Heart right ventricle (tissue), 16 donors: ENCODE measurements at regions not wholly inside any gene's neighbourhood (a gene's known extent, or its start where the extent isn't known, plus 50 kb on each side); places are given as distances from the start of the nearest gene placed in this dataset.
"Not testable (repeated sequence)": the region's sequence is repeated elsewhere in the genome, so short reads cannot be mapped to it uniquely, and the experiment has no call there.

Source experiments
- ATAC-seq, 8 donors: fragments of 200-7000 bp; cut with Tn5 transposase; one replicate each; pipeline ENCODE4 v1.9.1; 2020; ENCODE audit warnings: mild to moderate bottlenecking in 8 of 8, moderate library complexity in 8 of 8, moderate number of reproducible peaks in 1 of 8
- DNase-seq, 2 donors: peaks; one replicate each; pipeline ENCODE4 v3.0.0-alpha.2; 2020
- H3K27ac ChIP-seq, 10 donors: fragments of 200-600 bp; sonication (generic) in 2 of 10; one replicate each; pipeline versions ENCODE4 v1.5.0 to v1.8.0; 2020 to 2022; ENCODE audit warnings: mild to moderate bottlenecking in 3 of 10
- H3K27me3 ChIP-seq, 7 donors: fragments of 200-600 bp; one replicate each; pipeline ENCODE4 v1.8.0; 2021 to 2022; ENCODE audit warnings: mild to moderate bottlenecking in 2 of 7
- H3K36me3 ChIP-seq, 9 donors: fragments of 200-600 bp; sonication (generic) in 1 of 9; one replicate each; pipeline versions ENCODE4 v1.5.0 to v1.8.0; 2020 to 2022; ENCODE audit warnings: mild to moderate bottlenecking in 2 of 9
- H3K4me1 ChIP-seq, 9 donors: fragments of 200-600 bp; sonication (generic) in 1 of 9; one replicate each; pipeline versions ENCODE4 v1.5.0 to v1.8.0; 2020 to 2022; ENCODE audit warnings: mild to moderate bottlenecking in 4 of 9
- H3K4me3 ChIP-seq, 10 donors: fragments of 200-600 bp; sonication (generic) in 2 of 10; one replicate each; pipeline versions ENCODE4 v1.5.0 to v1.8.0; 2020 to 2022; ENCODE audit warnings: mild to moderate bottlenecking in 7 of 10, moderate library complexity in 2 of 10
- H3K9me3 ChIP-seq, 11 donors: fragments of 200-600 bp in 10 of 11; sonication (generic) in 2 of 11; one replicate each; pipeline versions ENCODE4 v1.5.0 to v1.8.0; 2013 to 2022; ENCODE audit warnings: mild to moderate bottlenecking in 2 of 11, control low read depth in 1 of 11, moderate library complexity in 1 of 11
- WGBS, 2 donors: extraction: QIAGEN DNeasy Blood & Tissue Kit; methylation state at CpG; one replicate each; pipeline ENCODE4 v1.1.7; 2013; ENCODE audit warnings: inconsistent platforms in 1 of 2; 5-methylcytosine and 5-hydroxymethylcytosine counted together
- intact Hi-C, 10 donors: fragments of 100-400 bp; cut with DNase I; formaldehyde crosslinking; loops; one replicate each; pipeline versions ENCODE4 v1.11.1 to v1.14.2; 2022
- TF ChIP-seq, protein P1 (sequence below), 9 donors: fragments of 200-600 bp; sonication (generic) in 2 of 9; IDR thresholded peaks; one replicate each; pipeline versions ENCODE4 v1.5.0 to v1.8.0; 2021 to 2022; ENCODE audit warnings: antibody characterized with exemption in 9 of 9, mild to moderate bottlenecking in 5 of 9, moderate library complexity in 1 of 9
- donor health status: Arrhythmogenic right ventricular cardiomyopathy.
- donor health status: ischemic (EF 13 %, LVEDD 7.1; RV severe dilation, severe dysfunction).
- donor health status: healthy with polysubstance abuse.
- donor health status: DM: no; HTN: yes; CAD: no.
- donor health status: DM: no; HTN: no; CAD: no.
- donor health status: ischemic (EF 25% LVEDD 6.9; RV normal size, moderate dysfunction).
- donor health status: ischemic (EF 25% LVEDD 5.7; RV mildly dilated, moderate dysfunction).
- donor health status: healthy.
- donor health status: DM: yes; HTN: yes; CAD: no.
- donor health status: Ischemic cardiomyopathy.
- donor health status: ischemic (EF 35%, LVEDD 5.7; RV mildly dilated, moderate dysfunction).
- donor health status: nonischemic (EF 11% LVEDD 7.7; RV severe dilation, severe dysfunction).
- donor health status: DM: yes; HTN: yes; CAD: no.
- donor health status: PGD.
- donor health status: ischemic (EF 29% LVEDD 5.4; RV normal size, mild dysfunction).
- donor health status: nonischemic (EF 23%, LVEDD 6.1; RV moderate dilation, normal function).

DNA sequence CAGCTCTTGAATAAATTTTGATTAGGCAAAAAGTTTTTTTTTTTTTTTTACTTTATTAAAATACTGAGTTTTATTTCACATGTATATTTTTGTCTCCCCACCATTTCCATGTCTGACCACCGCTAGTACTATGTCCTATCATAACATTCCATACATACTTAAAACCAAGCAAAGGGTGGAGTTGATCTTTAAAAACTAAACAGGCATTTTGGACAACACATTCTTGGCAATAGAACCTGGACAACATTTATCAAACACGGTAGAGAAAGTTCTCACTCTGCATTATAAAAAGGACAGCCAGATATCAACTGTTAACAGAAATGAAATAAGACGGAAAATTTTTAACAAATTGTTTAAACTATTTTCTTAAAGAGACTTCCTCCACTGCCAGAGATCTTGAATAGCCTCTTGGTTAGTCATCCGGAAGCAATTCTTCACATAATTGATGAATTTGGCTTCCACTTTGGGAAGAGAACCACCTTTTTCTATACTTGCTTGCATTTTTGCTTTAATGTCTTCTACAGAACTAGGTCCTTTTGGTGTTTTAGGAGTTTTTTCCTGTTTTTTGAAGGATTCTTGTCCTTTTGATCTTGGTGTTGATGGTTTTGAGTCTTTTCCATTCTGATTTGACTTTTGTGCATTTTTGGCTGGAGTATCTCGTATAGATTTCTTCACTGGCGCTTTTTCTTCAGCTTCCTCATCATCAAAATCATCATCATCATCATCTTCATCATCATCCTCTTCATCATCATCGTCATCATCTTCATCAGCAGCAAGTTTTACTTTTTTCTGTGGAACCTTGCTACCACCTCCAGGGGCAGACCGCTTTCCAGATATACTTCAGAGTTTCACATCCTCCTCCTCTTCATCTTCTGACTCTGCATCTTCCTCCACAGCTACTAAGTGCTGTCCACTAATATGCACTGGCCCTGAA lies 58.7 kb downstream of the POU5F2 start:
- ATAC-seq, H3K4me3 ChIP-seq, H3K27ac ChIP-seq: not testable (repeated sequence)

GRCh38 chr5:93681432-93681831 lies 60.0 kb downstream of the POU5F2 start:
- no peak for DNase-seq
- 79 to 87% methylated on average over 3 of the region's 3 CpGs for WGBS, 2 donors
- Histone ChIP-seq H3K36me3 (no peaks in the 10 kb centered on the region), H3K27me3 (no peaks in the 10 kb centered on the region), H3K4me1 (peaks cover 0 to 14% (median 0%) of the 10 kb centered on the region in 9 donors), H3K9me3 (peaks cover 0 to 6% (median 0%) of the 10 kb centered on the region in 11 donors), H3K4me3 (no peak overlapping the region), H3K27ac (no peak overlapping the region)
- ATAC-seq, result no peak
- intact Hi-C loops, result no loop called here
- TF ChIP-seq, protein P1, sequence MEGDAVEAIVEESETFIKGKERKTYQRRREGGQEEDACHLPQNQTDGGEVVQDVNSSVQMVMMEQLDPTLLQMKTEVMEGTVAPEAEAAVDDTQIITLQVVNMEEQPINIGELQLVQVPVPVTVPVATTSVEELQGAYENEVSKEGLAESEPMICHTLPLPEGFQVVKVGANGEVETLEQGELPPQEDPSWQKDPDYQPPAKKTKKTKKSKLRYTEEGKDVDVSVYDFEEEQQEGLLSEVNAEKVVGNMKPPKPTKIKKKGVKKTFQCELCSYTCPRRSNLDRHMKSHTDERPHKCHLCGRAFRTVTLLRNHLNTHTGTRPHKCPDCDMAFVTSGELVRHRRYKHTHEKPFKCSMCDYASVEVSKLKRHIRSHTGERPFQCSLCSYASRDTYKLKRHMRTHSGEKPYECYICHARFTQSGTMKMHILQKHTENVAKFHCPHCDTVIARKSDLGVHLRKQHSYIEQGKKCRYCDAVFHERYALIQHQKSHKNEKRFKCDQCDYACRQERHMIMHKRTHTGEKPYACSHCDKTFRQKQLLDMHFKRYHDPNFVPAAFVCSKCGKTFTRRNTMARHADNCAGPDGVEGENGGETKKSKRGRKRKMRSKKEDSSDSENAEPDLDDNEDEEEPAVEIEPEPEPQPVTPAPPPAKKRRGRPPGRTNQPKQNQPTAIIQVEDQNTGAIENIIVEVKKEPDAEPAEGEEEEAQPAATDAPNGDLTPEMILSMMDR (IDR thresholded peaks at IDR 0.05), result peak in 2 of 9 donors; percentile 7 to 12

More for the DNA sequence above, 58.7 kb downstream of the POU5F2 start:
- WGBS, 2 donors, result 72 to 75% methylated on average over 8 of the region's 8 CpGs
- H3K27me3 ChIP-seq, intact Hi-C loops, H3K4me1 ChIP-seq, DNase-seq, H3K36me3 ChIP-seq: not testable (repeated sequence)
- peaks cover 0 to 13% (median 0%) of the 10 kb centered on the region in 11 donors for H3K9me3 ChIP-seq

DNA sequence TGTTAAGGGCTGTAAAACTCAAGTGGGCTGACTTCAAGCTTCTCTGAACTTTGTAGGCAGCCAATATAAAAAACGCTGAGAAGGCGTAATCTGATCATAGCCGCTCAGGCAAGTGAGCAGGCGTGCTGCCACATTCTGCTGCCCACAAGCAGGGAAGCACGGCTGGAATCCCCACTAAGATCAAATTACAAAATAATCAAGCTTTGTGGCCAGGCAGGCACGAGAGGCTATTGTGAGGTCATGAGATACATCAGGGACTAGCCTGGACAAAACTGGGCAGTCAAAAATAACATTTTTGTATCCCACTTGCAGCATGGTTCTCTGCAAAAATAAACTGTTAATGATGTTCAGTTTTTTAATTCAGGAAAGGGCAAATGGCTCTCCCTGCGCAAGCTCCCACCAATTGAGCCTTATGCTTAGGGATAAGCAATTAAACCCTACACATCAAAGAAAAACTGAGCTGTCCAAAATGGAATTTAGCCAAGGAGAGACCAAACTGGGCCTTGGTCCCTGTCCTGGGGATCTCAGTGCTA lies 64.0 kb downstream of the POU5F2 start:
- H3K4me3 ChIP-seq, result no peak overlapping the region
- H3K9me3 ChIP-seq, result peaks cover 0 to 6% (median 0%) of the 10 kb centered on the region in 11 donors
- DNase-seq (peak; percentile 8 to 37), ATAC-seq (peak in 6 of 8 donors; percentile 54 to 72 (median 68))
- intact Hi-C loops, result no loop called here
- no peak overlapping the region for H3K27ac ChIP-seq
- TF ChIP-seq, protein P1 (IDR thresholded peaks at IDR 0.05), result no peak
- H3K27me3 ChIP-seq, result no peaks in the 10 kb centered on the region
- peaks cover 0 to 40% (median 6%) of the 10 kb centered on the region in 9 donors for H3K4me1 ChIP-seq
- no peaks in the 10 kb centered on the region for H3K36me3 ChIP-seq
- 34 to 45% methylated on average over 7 of the region's 7 CpGs for WGBS, 2 donors

DNA sequence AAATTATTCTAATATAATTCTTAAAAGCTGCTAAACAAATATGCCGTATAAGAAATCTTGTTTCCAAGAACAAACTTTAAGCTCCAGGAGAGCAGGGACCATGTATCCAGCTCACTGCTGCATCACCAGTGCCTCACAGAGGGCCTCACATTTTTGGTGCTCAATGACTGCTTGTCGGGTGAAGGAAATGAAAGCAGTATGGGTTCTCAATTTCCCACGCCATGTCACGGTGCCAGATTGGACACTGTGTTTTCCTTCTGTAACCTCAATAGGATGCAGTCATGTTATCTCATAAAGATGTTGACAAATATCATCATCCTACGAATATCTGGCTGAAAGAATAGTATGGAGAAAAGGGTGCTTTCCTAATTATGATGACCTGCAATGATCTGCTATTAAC lies 64.7 kb downstream of the POU5F2 start:
- intact Hi-C loops, result no loop called here
- H3K27ac ChIP-seq, result no peak overlapping the region
- DNase-seq (no peak), ATAC-seq (peak in 1 of 8 donors; percentile 20)
- peaks cover 0 to 6% (median 0%) of the 10 kb centered on the region in 11 donors for H3K9me3 ChIP-seq
- 71% methylated on average over 5 of the region's 5 CpGs for WGBS, 2 donors
- no peaks in the 10 kb centered on the region for H3K36me3 ChIP-seq
- no peaks in the 10 kb centered on the region for H3K27me3 ChIP-seq
- TF ChIP-seq, protein P1 (IDR thresholded peaks at IDR 0.05), result no peak
- peaks cover 0 to 40% (median 6%) of the 10 kb centered on the region in 9 donors for H3K4me1 ChIP-seq
- no peak overlapping the region for H3K4me3 ChIP-seq
